ENCODE measurements at regions not wholly inside any gene's neighbourhood (a gene's known extent, or its start where the extent isn't known, plus 50 kb on each side); places are given as distances from the start of the nearest gene placed in this dataset.

DNA sequence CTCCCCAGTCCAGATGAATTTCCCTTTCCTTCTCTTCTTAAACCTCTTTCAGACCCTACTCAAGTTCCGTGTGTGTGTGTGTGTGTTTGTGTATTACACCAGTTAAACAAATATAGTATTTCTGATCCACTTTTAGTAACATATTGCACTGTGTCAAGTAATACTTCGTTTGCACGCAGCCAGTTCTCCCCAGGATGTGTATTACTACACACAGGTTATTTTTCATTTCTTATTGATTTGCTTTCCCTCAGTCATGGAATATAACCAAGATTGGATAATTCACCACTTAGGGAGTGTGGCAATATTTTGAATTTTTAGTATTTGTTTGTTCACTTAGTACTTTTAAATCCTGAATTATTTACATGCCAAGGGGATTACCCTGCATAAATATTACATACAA is 667.0 kb downstream of the NR2F2 start:
- H3K4me3 ChIP-seq (ENCODE audit: control insufficient read depth in 2 of 3, extremely low read depth in 1 of 3, insufficient read depth in 2 of 3, low read depth in 1 of 3, low read length in 3 of 3), result no peak overlapping the region
- dilution Hi-C loops (cut with MboI; ENCODE audit: extremely low pct_ligation_motif_present, low sequenced_read_pairs), result no loop called here
- TF ChIP-seq, protein P1, sequence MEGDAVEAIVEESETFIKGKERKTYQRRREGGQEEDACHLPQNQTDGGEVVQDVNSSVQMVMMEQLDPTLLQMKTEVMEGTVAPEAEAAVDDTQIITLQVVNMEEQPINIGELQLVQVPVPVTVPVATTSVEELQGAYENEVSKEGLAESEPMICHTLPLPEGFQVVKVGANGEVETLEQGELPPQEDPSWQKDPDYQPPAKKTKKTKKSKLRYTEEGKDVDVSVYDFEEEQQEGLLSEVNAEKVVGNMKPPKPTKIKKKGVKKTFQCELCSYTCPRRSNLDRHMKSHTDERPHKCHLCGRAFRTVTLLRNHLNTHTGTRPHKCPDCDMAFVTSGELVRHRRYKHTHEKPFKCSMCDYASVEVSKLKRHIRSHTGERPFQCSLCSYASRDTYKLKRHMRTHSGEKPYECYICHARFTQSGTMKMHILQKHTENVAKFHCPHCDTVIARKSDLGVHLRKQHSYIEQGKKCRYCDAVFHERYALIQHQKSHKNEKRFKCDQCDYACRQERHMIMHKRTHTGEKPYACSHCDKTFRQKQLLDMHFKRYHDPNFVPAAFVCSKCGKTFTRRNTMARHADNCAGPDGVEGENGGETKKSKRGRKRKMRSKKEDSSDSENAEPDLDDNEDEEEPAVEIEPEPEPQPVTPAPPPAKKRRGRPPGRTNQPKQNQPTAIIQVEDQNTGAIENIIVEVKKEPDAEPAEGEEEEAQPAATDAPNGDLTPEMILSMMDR (optimal IDR thresholded peaks at IDR 0.05 in 1 of 3, IDR thresholded peaks at IDR 0.05 in 1 of 3, conservative IDR thresholded peaks at IDR 0.05 in 1 of 3; ENCODE audit: extremely low read depth in 1 of 3, insufficient read depth in 2 of 3, low read length in 3 of 3), result no peak
- TF ChIP-seq EZH2 (IDR thresholded peaks at IDR 0.05; ENCODE audit: low read length), result no peak
- no peak overlapping the region for H3K27ac ChIP-seq (ENCODE audit: control insufficient read depth, insufficient read depth, low read length)
- H3K36me3 ChIP-seq (ENCODE audit: control insufficient read depth in 2 of 2, extremely low read depth in 1 of 2, insufficient read depth in 2 of 2, low read length in 2 of 2), result no peaks in the 10 kb centered on the region
- DNase-seq (ENCODE audit: low read depth, low spot score) (no peak), FAIRE-seq (no peak)
- H3K4me1 ChIP-seq (ENCODE audit: control insufficient read depth, extremely low read depth, insufficient read depth, low read length), result no peaks in the 10 kb centered on the region
- no peak overlapping the region for H2AFZ ChIP-seq (ENCODE audit: control insufficient read depth, low read length)
- H3K4me2 ChIP-seq (ENCODE audit: control insufficient read depth, extremely low read depth, insufficient read depth, low read depth, low read length), result no peak overlapping the region
- no peaks in the 10 kb centered on the region for H4K20me1 ChIP-seq (ENCODE audit: control insufficient read depth, extremely low read depth, insufficient read depth, low read length)
- no peaks in the 10 kb centered on the region for H3K9me1 ChIP-seq (ENCODE audit: control insufficient read depth, extremely low read depth, insufficient read depth, low read length)
- H3K9ac ChIP-seq (ENCODE audit: control insufficient read depth, extremely low read depth, insufficient read depth, low read length), result no peak overlapping the region
- no peaks in the 10 kb centered on the region for H3K79me2 ChIP-seq (ENCODE audit: control insufficient read depth, insufficient read depth, low read length)
- H3K27me3 ChIP-seq (ENCODE audit: control insufficient read depth, extremely low read depth, insufficient read depth, low read length), result no peaks in the 10 kb centered on the region
- H3K9me3 ChIP-seq (ENCODE audit: control insufficient read depth, low read depth, low read length), result no peaks in the 10 kb centered on the region

DNA sequence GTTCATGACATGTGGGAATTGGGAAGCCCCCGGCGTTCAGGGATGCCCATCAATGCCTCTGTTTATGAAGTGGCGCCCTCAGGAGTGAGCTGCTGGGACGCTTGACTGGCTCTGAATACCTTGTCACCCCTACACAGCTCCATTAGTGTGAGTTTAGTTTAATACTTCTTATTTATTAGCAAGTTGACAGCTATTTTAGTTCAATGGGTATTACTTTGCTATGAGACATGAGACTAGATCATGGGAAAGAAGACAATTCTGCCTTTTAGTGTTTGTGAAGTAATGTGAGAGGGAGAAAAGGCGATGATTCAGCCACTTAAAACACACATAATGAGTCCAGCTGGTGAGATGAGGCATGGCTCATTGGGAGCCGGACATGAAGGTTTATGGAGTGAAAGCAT is 678.5 kb downstream of the NR2F2 start:
- DNase-seq (ENCODE audit: low read depth, low spot score) (no peak), FAIRE-seq (no peak)
- dilution Hi-C loops (cut with MboI; ENCODE audit: extremely low pct_ligation_motif_present, low sequenced_read_pairs), result no loop called here

More for the DNA sequence above, 678.5 kb downstream of the NR2F2 start:
- no peaks in the 10 kb centered on the region for H3K36me3 ChIP-seq (ENCODE audit: control insufficient read depth in 2 of 2, extremely low read depth in 1 of 2, insufficient read depth in 2 of 2, low read length in 2 of 2)
- no peaks in the 10 kb centered on the region for H3K9me3 ChIP-seq (ENCODE audit: control insufficient read depth, low read depth, low read length)
- H2AFZ ChIP-seq (ENCODE audit: control insufficient read depth, low read length), result no peak overlapping the region
- H3K4me1 ChIP-seq (ENCODE audit: control insufficient read depth, extremely low read depth, insufficient read depth, low read length), result no peaks in the 10 kb centered on the region
- H3K79me2 ChIP-seq (ENCODE audit: control insufficient read depth, insufficient read depth, low read length), result no peaks in the 10 kb centered on the region
- no peaks in the 10 kb centered on the region for H3K9me1 ChIP-seq (ENCODE audit: control insufficient read depth, extremely low read depth, insufficient read depth, low read length)
- no peaks in the 10 kb centered on the region for H3K27me3 ChIP-seq (ENCODE audit: control insufficient read depth, extremely low read depth, insufficient read depth, low read length)
- no peak overlapping the region for H3K4me2 ChIP-seq (ENCODE audit: control insufficient read depth, extremely low read depth, insufficient read depth, low read depth, low read length)
- H3K27ac ChIP-seq (ENCODE audit: control insufficient read depth, insufficient read depth, low read length), result no peak overlapping the region
- no peak overlapping the region for H3K4me3 ChIP-seq (ENCODE audit: control insufficient read depth in 2 of 3, extremely low read depth in 1 of 3, insufficient read depth in 2 of 3, low read depth in 1 of 3, low read length in 3 of 3)
- no peak for TF ChIP-seq EZH2 (IDR thresholded peaks at IDR 0.05; ENCODE audit: low read length)
- TF ChIP-seq, protein P1 (optimal IDR thresholded peaks at IDR 0.05 in 1 of 3, IDR thresholded peaks at IDR 0.05 in 1 of 3, conservative IDR thresholded peaks at IDR 0.05 in 1 of 3; ENCODE audit: extremely low read depth in 1 of 3, insufficient read depth in 2 of 3, low read length in 3 of 3), result no peak
- no peaks in the 10 kb centered on the region for H4K20me1 ChIP-seq (ENCODE audit: control insufficient read depth, extremely low read depth, insufficient read depth, low read length)
- H3K9ac ChIP-seq (ENCODE audit: control insufficient read depth, extremely low read depth, insufficient read depth, low read length), result no peak overlapping the region
